PC-3 (cell line): ENCODE measurements at regions not wholly inside any gene's neighbourhood (a gene's known extent, or its start where the extent isn't known, plus 50 kb on each side); places are given as distances from the start of the nearest gene placed in this dataset.

ENCODE experiments used
- EZH2 ChIP-seq: fragments of 300-600 bp; sonication (generic); IDR thresholded peaks from one replicate; pipeline ENCODE4 v1.6.1; 2017; ENCODE audit warnings: antibody characterized with exemption, mild to moderate bottlenecking, low read length; ENCODE audit not compliant: unreplicated experiment
- EZH2phosphoT487 ChIP-seq: fragments of 300-600 bp; sonication (generic); IDR thresholded peaks from 2 replicates; pipeline ENCODE4 v1.6.1; 2018; ENCODE audit warnings: mild to moderate bottlenecking, antibody characterized with exemption, low read length, borderline replicate concordance
- TF ChIP-seq, protein P1 (sequence below): fragments of 300-600 bp; sonication (generic); conservative IDR thresholded peaks from 2 replicates; pipeline ENCODE4 v1.5.1; 2017; ENCODE audit warnings: antibody characterized with exemption, low read depth, mild to moderate bottlenecking, low read length

- TF ChIP-seq, protein P1, sequence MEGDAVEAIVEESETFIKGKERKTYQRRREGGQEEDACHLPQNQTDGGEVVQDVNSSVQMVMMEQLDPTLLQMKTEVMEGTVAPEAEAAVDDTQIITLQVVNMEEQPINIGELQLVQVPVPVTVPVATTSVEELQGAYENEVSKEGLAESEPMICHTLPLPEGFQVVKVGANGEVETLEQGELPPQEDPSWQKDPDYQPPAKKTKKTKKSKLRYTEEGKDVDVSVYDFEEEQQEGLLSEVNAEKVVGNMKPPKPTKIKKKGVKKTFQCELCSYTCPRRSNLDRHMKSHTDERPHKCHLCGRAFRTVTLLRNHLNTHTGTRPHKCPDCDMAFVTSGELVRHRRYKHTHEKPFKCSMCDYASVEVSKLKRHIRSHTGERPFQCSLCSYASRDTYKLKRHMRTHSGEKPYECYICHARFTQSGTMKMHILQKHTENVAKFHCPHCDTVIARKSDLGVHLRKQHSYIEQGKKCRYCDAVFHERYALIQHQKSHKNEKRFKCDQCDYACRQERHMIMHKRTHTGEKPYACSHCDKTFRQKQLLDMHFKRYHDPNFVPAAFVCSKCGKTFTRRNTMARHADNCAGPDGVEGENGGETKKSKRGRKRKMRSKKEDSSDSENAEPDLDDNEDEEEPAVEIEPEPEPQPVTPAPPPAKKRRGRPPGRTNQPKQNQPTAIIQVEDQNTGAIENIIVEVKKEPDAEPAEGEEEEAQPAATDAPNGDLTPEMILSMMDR, result no peak
- TF ChIP-seq EZH2 (no peak), EZH2phosphoT487 (no peak)
Measured at GRCh38 chr17:13909901-13910519, 159.3 kb upstream of the COX10 start.
